DMS53 (cell line): ENCODE measurements at regions not wholly inside any gene's neighbourhood (a gene's known extent, or its start where the extent isn't known, plus 50 kb on each side); places are given as distances from the start of the nearest gene placed in this dataset.
"Not testable (repeated sequence)": the region's sequence is repeated elsewhere in the genome, so short reads cannot be mapped to it uniquely, and the experiment has no call there.

Experiments used
- DNase-seq: peaks from one replicate; lab custom pipeline; 2025; lab: John Stamatoyannopoulos, UW

GRCh38 chr13:60689076-60689475, 292.1 kb downstream of the TDRD3 start:
- no peak for DNase-seq

DNA sequence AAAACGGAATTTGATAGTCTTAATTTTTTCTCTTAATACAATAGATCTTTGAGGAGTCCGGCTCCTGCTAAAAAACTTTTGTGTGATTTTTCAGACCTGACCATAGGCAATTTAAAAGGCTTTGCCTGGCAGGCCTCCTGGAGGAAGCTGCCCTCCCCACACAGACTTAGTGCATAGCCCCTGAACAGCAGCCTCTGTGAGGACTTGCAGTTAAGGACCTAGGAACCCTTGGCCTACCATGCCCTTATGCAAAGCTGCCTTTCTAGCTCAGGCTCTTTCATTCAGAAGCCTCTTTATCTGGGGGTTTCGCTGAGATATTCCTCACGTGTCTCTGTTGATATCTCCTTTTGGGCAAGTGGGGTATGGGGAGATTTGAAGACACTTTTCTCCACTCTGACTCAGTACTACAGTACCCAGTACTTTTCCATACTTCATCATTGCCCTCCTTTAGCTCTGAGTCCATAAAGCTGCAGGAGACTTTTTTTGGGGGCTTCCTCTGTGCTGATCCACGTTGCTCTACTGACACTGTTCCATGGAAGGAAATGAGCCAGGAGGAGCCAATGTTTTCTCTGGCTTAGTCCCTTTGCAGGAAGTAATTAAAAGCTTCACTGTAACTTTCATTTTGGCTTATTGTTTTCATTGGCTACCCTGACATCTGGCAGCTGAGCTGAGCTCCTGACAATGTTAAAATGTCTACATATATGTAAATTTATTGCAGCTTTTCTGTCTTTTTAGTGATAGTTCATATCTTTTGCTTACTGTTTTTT, 283.1 kb downstream of the TDRD3 start:
- DNase-seq = no peak

GRCh38 chr13:60679131-60679530, 282.1 kb downstream of the TDRD3 start:
- DNase-seq = no peak

DNA sequence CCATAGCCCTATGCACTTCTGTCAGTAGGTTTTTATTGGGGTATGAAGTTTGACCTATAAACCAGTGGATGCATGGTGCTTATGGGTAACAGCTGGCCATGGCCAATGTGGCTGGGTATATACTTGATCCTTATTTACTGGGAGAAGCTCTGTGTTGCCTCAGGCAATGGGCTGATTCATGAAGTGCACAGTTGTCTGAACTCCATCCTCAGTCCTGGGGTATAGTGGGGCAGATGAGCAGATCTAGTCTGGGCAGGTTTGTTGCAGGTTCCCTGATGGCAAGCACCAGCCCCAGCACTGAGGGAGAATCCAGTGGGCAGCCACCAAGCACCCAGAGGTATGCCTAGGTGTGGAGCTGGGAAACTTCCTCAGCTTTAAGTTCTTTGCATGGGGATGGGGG, 274.4 kb downstream of the TDRD3 start:
- no peak for DNase-seq

GRCh38 chr13:60663788-60664187, 266.8 kb downstream of the TDRD3 start:
- no peak for DNase-seq

DNA sequence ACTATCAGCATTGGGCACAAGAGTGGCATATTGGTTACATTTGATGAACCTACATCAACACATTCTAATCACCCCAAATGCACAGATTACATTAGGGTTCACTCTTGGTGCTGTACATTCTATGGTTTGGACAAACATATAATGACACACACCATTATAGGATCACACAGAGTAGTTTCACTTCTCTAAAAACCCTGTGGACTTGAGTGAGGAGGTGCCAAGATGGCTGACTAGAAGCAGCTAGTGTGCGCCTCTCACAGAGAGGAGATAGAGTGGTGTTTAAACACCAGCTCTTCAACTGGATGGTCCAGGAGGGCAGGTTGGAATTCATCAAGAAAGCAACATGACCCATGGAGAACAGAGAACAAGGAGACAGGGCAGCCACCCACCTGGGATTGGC, 265.6 kb downstream of the TDRD3 start:
- no peak for DNase-seq

DNA sequence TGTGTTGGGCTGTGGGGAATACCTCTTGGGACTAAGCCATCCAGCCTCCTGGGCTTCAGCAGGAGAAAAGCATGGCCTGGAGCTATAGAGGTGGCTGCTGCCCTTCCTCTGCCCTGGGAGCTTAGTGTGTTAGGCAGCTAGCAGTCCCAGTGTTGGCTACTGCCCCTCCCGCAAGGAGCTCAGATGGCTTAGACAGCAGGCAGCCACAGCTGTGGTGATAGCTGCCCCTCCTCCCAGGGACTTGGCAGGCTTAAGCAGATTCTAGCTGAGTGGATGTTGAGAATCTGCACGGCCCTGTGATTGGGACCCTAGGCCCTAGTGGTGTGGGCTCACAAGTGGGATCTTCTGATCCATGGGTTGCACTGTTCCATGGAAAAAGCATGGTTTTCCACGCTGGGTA, 264.5 kb downstream of the TDRD3 start:
- no peak for DNase-seq

DNA sequence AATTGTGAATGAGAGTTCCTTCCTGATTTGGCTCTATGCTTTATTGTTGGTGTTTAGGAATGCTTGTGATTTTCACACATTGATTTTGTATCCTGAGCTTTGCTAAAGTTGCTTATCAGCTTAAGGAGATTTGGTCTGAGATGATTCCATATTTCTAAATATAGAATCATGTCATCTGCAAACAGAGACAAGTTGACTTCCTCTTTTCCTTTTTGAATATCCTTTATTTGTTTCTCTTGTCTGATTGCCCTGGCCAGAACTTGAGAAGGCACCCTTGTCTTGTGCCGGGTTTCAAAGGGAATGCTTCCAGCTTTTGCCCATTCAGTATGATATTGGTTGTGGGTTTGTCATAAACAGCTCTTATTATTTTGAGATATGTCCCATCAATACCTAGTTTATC, 260.6 kb downstream of the TDRD3 start:
- DNase-seq = not testable (repeated sequence)

DNA sequence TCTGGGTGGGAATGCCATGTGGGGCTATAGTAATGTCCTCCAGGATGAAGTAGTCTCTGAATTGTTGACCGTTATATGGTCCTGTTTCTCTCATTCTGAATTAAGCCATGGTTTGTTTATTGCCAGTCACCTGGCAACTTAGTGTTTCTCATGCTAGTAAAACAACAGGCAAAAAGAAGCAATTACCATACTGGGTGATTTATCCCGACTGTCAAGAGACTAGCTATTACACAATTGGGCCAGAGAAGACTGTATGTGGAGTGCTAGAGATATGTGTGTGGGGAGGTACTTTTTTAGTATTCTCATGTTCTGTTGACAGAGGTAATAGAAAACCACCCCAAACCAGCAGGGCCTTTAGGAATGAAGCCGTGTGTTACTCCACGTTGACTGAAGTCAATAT, 258.2 kb downstream of the TDRD3 start:
- DNase-seq = no peak

DNA sequence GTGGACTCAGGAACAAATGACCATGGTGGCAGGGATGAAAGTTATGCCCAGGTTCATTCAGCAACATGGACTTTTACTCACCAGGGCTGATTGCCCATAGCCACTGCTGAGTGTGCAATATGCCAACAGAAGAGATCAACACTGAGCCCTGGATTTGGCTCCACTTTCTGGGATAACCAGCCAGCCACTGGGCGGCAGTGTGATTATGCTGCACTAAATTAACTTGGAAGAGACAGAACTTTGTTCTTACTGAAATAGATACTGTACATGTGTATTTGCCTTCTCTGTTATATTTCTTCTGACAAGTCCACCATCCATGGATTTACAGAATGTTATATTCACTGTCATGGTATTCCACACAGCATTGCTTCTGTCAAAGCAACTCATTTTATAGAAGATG, 257.4 kb downstream of the TDRD3 start:
- DNase-seq = peak; percentile 51

GRCh38 chr13:60647547-60647946, 250.5 kb downstream of the TDRD3 start:
- no peak for DNase-seq

DNA sequence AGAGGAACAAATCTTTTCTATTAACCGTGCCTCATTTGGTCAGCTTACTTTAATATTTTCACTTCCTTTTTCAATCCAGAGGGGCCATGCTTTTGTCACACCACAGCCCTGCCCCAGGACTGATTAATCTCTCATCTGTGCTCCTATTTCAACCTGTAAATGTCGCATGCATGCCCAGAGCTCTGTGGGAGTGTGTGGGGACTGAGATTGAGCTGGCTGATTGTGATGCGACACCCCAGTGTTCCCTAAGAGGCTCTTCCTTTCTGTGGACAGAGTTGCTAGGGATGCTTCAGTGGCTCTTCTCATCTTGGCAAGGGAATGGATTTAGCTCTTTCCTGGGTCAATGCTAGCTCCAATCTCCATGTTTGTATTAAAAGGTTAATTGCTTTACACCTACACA, 249.6 kb downstream of the TDRD3 start:
- DNase-seq = no peak

GRCh38 chr13:60645676-60646075, 248.7 kb downstream of the TDRD3 start:
- DNase-seq = no peak

DNA sequence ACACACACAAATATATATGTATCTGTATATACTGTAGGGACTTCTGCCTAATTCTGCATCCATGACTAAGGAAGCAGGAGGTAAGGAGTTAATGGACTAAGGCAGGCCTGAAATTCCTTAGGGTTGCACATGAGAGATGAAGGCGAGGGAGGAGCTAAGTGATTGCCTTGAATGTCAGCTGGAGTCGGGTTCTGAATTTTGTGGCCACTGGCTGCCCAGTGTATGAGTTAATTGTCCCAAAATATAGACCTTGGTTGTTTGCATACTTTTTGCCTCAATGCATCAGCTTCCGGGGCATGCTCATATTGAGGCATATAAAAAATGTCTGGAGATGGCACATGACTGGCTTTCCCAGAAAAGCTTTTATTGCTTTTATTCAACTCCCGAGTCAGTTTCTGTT, 245.5 kb downstream of the TDRD3 start:
- DNase-seq = no peak

- DNase-seq = no peak
Measured at GRCh38 chr13:60629158-60629557, 232.1 kb downstream of the TDRD3 start.

DNA sequence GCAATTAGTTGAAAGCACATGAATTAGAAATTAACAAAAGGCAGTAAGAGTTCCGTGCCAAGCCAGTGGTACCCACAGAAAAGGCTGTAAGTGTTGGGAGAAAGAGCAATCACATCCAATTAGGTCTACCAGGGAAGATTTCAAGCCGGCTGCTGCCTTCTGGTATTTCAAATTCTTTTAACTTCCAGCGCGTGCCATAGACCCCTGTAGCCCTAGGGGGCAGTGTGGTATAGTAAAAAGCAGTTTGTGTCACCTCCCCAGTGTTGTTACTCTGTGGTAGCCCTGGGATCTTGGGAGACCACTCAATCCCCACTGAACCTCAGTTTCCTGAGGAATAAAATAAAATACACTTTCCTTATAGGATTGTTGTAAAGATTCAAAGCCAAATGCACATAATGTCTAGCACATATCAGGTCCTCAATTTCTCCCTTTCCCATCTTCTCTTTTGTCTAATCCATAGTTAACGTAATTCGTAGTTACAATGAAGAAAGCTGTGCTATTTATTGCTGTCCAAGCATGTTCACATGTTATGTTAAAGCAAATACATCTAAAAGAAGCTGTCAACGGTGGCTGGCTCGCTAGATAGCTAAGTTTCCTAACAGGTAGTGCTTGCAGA, 230.2 kb downstream of the TDRD3 start:
- DNase-seq = peak; percentile 39
